Neural crest cell (in vitro differentiated cells): ENCODE measurements at regions not wholly inside any gene's neighbourhood (a gene's known extent, or its start where the extent isn't known, plus 50 kb on each side); places are given as distances from the start of the nearest gene placed in this dataset.
"Not testable (repeated sequence)": the region's sequence is repeated elsewhere in the genome, so short reads cannot be mapped to it uniquely, and the experiment has no call there.

Source experiments
- DNase-seq: peaks from one replicate; pipeline ENCODE4 v3.0.0; 2021; ENCODE audit warnings: low read depth, mixed read lengths, low spot score
- H3K27ac Mint-ChIP-seq: one replicate; pipeline ENCODE4 v1.8.0; 2021; ENCODE audit warnings: mild to moderate bottlenecking, mixed read lengths; ENCODE audit not compliant: unreplicated experiment
- H3K27me3 Mint-ChIP-seq: 2 replicates; pipeline ENCODE4 v1.8.0; 2021; ENCODE audit warnings: low read depth, mild to moderate bottlenecking, mixed read lengths
- H3K36me3 Mint-ChIP-seq: 2 replicates; pipeline ENCODE4 v1.8.0; 2021; ENCODE audit warnings: low read depth, mild to moderate bottlenecking, mixed read lengths
- H3K4me1 Mint-ChIP-seq: 2 replicates; pipeline ENCODE4 v1.8.0; 2021; ENCODE audit warnings: mixed read lengths
- H3K4me3 Mint-ChIP-seq: one replicate; pipeline ENCODE4 v1.8.0; 2021; ENCODE audit warnings: mild to moderate bottlenecking, mixed read lengths
- H3K9me3 Mint-ChIP-seq: 2 replicates; pipeline ENCODE4 v1.8.0; 2021; ENCODE audit warnings: mixed read lengths
- TF ChIP-seq, protein P1 (sequence below): fragments of 200-600 bp; sonication (generic); conservative IDR thresholded peaks from 2 replicates; pipeline ENCODE4 v1.5.0; 2021; ENCODE audit warnings: antibody characterized with exemption, mild to moderate bottlenecking

DNA sequence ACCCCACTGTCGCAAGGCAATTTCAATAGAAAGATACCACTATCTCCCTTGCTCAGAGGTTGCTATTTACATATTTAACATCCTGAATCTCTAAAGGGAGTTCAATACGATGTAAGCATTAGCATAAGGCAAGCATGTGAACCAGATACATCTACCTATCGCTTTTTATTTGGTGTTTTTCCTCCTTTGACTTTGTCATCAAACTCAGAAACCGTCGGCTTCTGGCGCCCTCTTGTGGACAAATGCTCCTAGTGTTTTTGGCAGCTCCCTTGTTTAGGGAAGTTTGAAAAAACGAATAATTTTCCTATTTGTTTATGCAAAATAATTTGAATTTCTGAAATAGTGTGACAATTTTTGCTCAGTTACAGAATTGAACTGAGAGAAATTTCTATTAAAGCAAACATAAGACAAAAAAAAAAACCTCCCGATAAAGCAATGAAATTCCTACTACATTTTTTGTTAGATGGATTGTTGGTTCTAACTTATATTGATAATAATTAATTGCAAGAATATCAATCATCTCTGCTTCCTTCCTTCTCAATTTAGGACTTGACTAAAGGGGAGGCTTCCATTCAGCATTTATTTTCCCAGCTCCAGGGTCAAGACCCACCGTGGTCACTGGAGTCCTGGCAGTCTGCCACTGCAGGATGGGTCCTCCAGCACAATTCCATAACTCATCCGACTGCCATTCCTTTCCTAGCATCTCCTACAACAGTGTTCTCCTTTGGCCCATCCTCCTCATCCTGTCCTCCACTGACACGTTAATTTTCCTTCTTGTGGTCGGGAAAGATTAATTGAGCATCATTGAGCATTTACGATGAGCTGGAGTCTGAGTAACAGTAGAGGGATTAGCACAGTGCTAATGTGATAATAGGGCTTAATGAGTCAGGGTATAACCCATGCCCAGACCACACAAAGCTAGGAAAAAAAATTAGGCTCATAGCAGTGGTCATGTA lies 131.8 kb upstream of the CHD1 start:
- H3K9me3 Mint-ChIP-seq: no peaks in the 10 kb centered on the region
- H3K4me3 Mint-ChIP-seq: no peak overlapping the region
- H3K36me3 Mint-ChIP-seq: no peaks in the 10 kb centered on the region
- TF ChIP-seq, protein P1, sequence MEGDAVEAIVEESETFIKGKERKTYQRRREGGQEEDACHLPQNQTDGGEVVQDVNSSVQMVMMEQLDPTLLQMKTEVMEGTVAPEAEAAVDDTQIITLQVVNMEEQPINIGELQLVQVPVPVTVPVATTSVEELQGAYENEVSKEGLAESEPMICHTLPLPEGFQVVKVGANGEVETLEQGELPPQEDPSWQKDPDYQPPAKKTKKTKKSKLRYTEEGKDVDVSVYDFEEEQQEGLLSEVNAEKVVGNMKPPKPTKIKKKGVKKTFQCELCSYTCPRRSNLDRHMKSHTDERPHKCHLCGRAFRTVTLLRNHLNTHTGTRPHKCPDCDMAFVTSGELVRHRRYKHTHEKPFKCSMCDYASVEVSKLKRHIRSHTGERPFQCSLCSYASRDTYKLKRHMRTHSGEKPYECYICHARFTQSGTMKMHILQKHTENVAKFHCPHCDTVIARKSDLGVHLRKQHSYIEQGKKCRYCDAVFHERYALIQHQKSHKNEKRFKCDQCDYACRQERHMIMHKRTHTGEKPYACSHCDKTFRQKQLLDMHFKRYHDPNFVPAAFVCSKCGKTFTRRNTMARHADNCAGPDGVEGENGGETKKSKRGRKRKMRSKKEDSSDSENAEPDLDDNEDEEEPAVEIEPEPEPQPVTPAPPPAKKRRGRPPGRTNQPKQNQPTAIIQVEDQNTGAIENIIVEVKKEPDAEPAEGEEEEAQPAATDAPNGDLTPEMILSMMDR: peak; percentile 97
- no peaks in the 10 kb centered on the region for H3K27me3 Mint-ChIP-seq
- peak; percentile 90 for DNase-seq
- no peak overlapping the region for H3K27ac Mint-ChIP-seq
- no peaks in the 10 kb centered on the region for H3K4me1 Mint-ChIP-seq

DNA sequence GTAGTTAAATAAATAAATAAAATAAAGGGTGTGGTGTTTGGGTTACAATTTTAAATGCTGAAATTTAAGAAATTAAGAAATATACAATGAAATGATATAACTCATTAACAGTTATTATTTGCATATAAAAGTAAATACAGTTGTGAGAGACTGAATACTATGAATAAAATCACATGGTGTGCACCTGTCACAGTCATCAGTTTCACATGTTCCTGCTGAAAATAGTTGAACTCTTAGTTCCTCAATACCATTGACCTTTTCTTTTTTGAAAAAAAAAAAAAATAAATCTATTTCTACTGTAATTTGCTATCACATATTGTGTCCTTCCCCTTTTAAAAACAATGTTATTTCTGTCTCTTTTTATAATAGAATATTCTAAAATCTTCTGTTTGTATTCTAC lies 130.9 kb upstream of the CHD1 start:
- no peaks in the 10 kb centered on the region for H3K4me1 Mint-ChIP-seq
- TF ChIP-seq, protein P1: no peak
- H3K4me3 Mint-ChIP-seq: no peak overlapping the region
- H3K27ac Mint-ChIP-seq: no peak overlapping the region
- H3K9me3 Mint-ChIP-seq: no peaks in the 10 kb centered on the region
- no peaks in the 10 kb centered on the region for H3K36me3 Mint-ChIP-seq
- H3K27me3 Mint-ChIP-seq: no peaks in the 10 kb centered on the region
- no peak for DNase-seq

DNA sequence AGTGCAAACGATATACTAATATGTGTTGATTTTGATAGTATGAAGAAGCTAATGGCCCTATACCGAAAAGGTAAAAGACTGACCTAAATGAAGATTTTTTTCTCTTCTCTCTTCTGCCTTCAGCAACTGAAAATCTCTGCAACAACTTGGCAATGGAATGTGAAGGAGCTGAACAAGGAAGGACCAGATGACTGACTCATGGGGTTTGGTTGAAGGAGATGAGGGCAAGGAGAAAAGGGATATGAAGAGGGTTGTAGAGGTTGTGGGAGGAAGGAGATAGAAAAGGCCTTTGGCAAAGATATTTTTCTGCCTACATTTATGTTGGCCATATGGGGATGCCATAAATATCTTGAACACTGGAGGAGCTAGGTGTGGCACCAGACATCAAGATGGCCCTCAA lies 129.7 kb upstream of the CHD1 start:
- Mint-ChIP-seq H3K9me3 (no peaks in the 10 kb centered on the region), H3K27me3 (no peaks in the 10 kb centered on the region), H3K27ac (no peak overlapping the region), H3K4me1 (no peaks in the 10 kb centered on the region), H3K4me3 (no peak overlapping the region), H3K36me3 (no peaks in the 10 kb centered on the region)
- DNase-seq: no peak
- TF ChIP-seq, protein P1: no peak

DNA sequence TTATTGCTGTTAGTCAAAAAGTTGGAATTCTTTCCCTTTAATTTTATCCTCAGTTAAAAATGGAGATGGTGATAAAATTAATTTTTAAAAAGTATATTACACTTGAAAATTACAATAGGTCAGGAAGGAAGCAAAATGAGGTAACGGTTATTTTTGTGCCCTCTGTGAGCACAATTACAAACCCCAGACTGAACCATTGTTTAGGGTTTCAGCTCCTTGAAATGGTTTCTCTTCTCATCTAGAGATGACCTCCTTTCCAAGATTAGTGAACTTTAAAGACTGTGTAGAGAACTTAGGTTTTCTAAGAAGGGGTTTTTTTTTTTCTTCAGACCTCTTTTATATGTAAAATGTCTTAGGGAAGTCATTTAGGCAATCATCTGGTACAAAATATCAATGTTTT lies 126.2 kb upstream of the CHD1 start:
- no peak for DNase-seq
- Mint-ChIP-seq H3K4me3 (no peak overlapping the region), H3K4me1 (peaks cover 10% of the 10 kb centered on the region), H3K27me3 (no peaks in the 10 kb centered on the region), H3K9me3 (no peaks in the 10 kb centered on the region), H3K36me3 (no peaks in the 10 kb centered on the region), H3K27ac (no peak overlapping the region)
- TF ChIP-seq, protein P1: no peak

DNA sequence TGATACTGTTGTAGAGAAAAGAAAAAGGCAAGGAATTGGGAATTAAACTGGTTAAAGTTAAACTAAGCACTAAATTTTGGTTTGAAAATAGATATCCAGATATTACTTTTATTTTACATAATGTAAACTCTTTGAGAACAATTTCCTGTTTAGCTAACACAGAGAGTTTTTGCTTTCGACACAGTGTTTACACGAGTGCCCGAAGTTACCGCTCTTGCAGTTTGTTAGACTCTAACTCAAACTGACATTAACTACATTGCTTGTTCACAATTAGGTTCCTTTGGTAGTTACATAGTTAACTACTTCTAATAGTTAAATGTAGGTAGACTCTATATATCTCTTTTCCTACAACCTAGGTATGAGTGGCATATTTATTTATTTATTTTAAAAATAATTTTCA lies 117.1 kb upstream of the CHD1 start:
- DNase-seq: no peak
- Mint-ChIP-seq H3K4me1 (peaks cover 5% of the 10 kb centered on the region), H3K27me3 (no peaks in the 10 kb centered on the region), H3K9me3 (peaks cover 11% of the 10 kb centered on the region), H3K27ac (no peak overlapping the region), H3K36me3 (peaks cover 11% of the 10 kb centered on the region), H3K4me3 (no peak overlapping the region)
- TF ChIP-seq, protein P1: no peak

DNA sequence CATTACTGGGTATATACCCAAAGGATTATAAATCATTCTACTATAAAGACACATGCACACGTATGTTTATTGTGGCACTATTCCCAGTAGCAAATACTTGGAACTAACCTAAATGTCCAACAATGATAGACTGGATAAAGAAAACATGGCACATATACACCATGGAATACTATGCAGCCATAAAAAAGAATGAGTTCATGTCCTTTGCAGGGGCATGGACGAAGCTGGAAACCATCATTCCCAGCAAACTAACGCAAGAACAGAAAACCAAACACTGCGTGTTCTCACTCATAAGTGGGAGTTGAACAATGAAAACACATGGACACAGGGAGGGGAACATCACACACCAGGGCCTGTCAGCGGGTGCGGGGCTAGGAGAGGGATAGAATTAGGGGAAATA lies 114.5 kb upstream of the CHD1 start:
- not testable (repeated sequence) for DNase-seq, H3K27me3 Mint-ChIP-seq, H3K4me3 Mint-ChIP-seq, H3K4me1 Mint-ChIP-seq, H3K27ac Mint-ChIP-seq
- Mint-ChIP-seq H3K36me3 (peaks cover 21% of the 10 kb centered on the region), H3K9me3 (peaks cover 20% of the 10 kb centered on the region)
